D721Med (cell line): ENCODE measurements at regions not wholly inside any gene's neighbourhood (a gene's known extent, or its start where the extent isn't known, plus 50 kb on each side); places are given as distances from the start of the nearest gene placed in this dataset.
A peak's percentile ranks its signal among the peaks of the same experiment; 100 is the strongest.

Experiments used
- DNase-seq: peaks from one replicate; pipeline ENCODE4 v3.0.0; 2011; ENCODE audit warnings: low spot score; ENCODE audit not compliant: insufficient read length
- FAIRE-seq: peaks from 2 replicates; lab custom pipeline; 2011; peaks lifted over from hg19 to GRCh38; lab: Jason Lieb, UNC
- CTCF ChIP-seq: IDR thresholded peaks from 2 replicates; pipeline ENCODE4 v1.5.1; 2012; ENCODE audit warnings: mild to moderate bottlenecking, control low read depth; ENCODE audit not compliant: insufficient read depth; ENCODE audit errors: missing control alignments

GRCh38 chr2:64750001-64750816 lies 96.5 kb upstream of the SERTAD2 start:
- FAIRE-seq: no peak
- no peak for DNase-seq
- no peak for TF ChIP-seq CTCF

GRCh38 chr2:64750817-64751285 lies 97.1 kb upstream of the SERTAD2 start:
- no peak for DNase-seq
- no peak for FAIRE-seq
- no peak for TF ChIP-seq CTCF

GRCh38 chr2:64751286-64752260 lies 97.9 kb upstream of the SERTAD2 start:
- no peak for TF ChIP-seq CTCF
- no peak for FAIRE-seq
- DNase-seq: peak; percentile 75

GRCh38 chr2:64753399-64753798 lies 99.7 kb upstream of the SERTAD2 start:
- DNase-seq (no peak), FAIRE-seq (no peak)
- no peak for TF ChIP-seq CTCF

GRCh38 chr2:64754570-64754969 lies 100.9 kb upstream of the SERTAD2 start:
- no peak for FAIRE-seq
- no peak for TF ChIP-seq CTCF
- DNase-seq: no peak

- no peak for FAIRE-seq
- no peak for TF ChIP-seq CTCF
- DNase-seq: no peak
Measured at GRCh38 chr2:64757126-64757525, 103.4 kb upstream of the SERTAD2 start.
